IMR-90 (cell line): ENCODE measurements at regions not wholly inside any gene's neighbourhood (a gene's known extent, or its start where the extent isn't known, plus 50 kb on each side); places are given as distances from the start of the nearest gene placed in this dataset.

Experiments
- ATAC-seq: fragments of 200-7000 bp; cut with Tn5 transposase; 2 replicates; pipeline ENCODE4 v1.9.1; 2020; ENCODE audit warnings: low read depth, mild to moderate bottlenecking, moderate library complexity
- BruUV-seq: library from RNA; stranded (reverse); fragments of 400-500 nt; replicated peaks from 2 replicates; lab custom pipeline; 2021; lab: Mats Ljungman, UMichigan
- CTCF ChIA-PET: fragments of 300-600 bp; formaldehyde crosslinking; extraction: SDS; loops from one replicate; lab custom pipeline; 2021; ENCODE audit warnings: antibody characterized with exemption; lab: Yijun Ruan, JAX
- POLR2A ChIA-PET: fragments of 300-600 bp; sonication (Branson Sonifier 250); formaldehyde crosslinking; loops from one replicate; lab custom pipeline; 2022; ENCODE audit warnings: antibody characterized with exemption; ENCODE audit not compliant: unreplicated experiment; lab: Charles Lee
- DNase-seq: peaks from one replicate; pipeline ENCODE4 v3.0.0; 2013
- H2AFZ ChIP-seq: replicated peaks from 2 replicates; pipeline ENCODE3; 2013; ENCODE audit warnings: low read length, mild to moderate bottlenecking; ENCODE audit not compliant: poor library complexity
- H2AK5ac ChIP-seq: 2 replicates; pipeline ENCODE4 v1.6.1; 2013; ENCODE audit warnings: low read depth, low read length, inconsistent platforms
- H2AK9ac ChIP-seq: replicated peaks from 2 replicates; pipeline ENCODE3; 2013; ENCODE audit warnings: mild to moderate bottlenecking, low read depth, low read length, moderate library complexity; ENCODE audit not compliant: poor library complexity
- H2BK120ac ChIP-seq: 2 replicates; pipeline ENCODE4 v1.6.1; 2013; ENCODE audit warnings: low read depth, low read length, inconsistent platforms
- H2BK15ac ChIP-seq: 3 replicates; pipeline ENCODE4 v1.6.1; 2013; ENCODE audit warnings: low read depth, low read length, inconsistent platforms
- H2BK20ac ChIP-seq: 2 replicates; pipeline ENCODE4 v1.6.1; 2013; ENCODE audit warnings: low read depth, mild to moderate bottlenecking, inconsistent platforms, low read length, moderate library complexity
- H2BK5ac ChIP-seq: 2 replicates; pipeline ENCODE4 v1.6.1; 2013; ENCODE audit warnings: mild to moderate bottlenecking, low read depth, low read length, inconsistent platforms; ENCODE audit not compliant: poor library complexity, severe bottlenecking
- H3K14ac ChIP-seq: replicated peaks from 2 replicates; pipeline ENCODE4 v1.6.1; 2013; ENCODE audit warnings: low read depth, low read length, inconsistent platforms
- H3K18ac ChIP-seq: 2 replicates; pipeline ENCODE4 v1.6.1; 2013; ENCODE audit warnings: low read depth, low read length, control low read depth
- H3K23ac ChIP-seq: 2 replicates; pipeline ENCODE4 v1.6.1; 2013; ENCODE audit warnings: low read depth, low read length, inconsistent platforms
- H3K27ac ChIP-seq: 2 replicates; pipeline ENCODE4 v1.5.1; 2013; ENCODE audit warnings: mild to moderate bottlenecking, control low read depth, low read length; ENCODE audit not compliant: insufficient read depth
- H3K27me3 ChIP-seq: 2 replicates; pipeline ENCODE4 v1.6.1; 2013; ENCODE audit warnings: low read length; ENCODE audit not compliant: control insufficient read depth, insufficient read depth
- H3K36me3 ChIP-seq: 2 replicates; pipeline ENCODE4 v1.6.1; 2013; ENCODE audit warnings: low read length, mixed read lengths; ENCODE audit not compliant: control insufficient read depth, insufficient read depth
- H3K4ac ChIP-seq: 2 replicates; pipeline ENCODE4 v1.6.1; 2013; ENCODE audit warnings: low read depth, low read length, inconsistent platforms
- H3K4me1 ChIP-seq: 2 replicates; pipeline ENCODE4 v1.6.1; 2013; ENCODE audit warnings: low read length, mixed read lengths; ENCODE audit not compliant: control insufficient read depth, insufficient read depth
- H3K4me2 ChIP-seq: 2 replicates; pipeline ENCODE4 v1.6.1; 2013; ENCODE audit warnings: low read depth, mild to moderate bottlenecking, control low read depth, low read length, moderate library complexity
- H3K4me3 ChIP-seq: 2 replicates; pipeline ENCODE4 v1.5.1; 2013; ENCODE audit warnings: low read depth, mild to moderate bottlenecking, control low read depth, low read length, moderate library complexity; ENCODE audit not compliant: insufficient read depth
- H3K56ac ChIP-seq: 2 replicates; pipeline ENCODE4 v1.6.1; 2013; ENCODE audit warnings: low read length, inconsistent platforms; ENCODE audit not compliant: insufficient read depth; ENCODE audit errors: extremely low read depth
- H3K79me1 ChIP-seq, 2 experiments: 2 replicates each; pipeline ENCODE4 v1.6.1; 2013; ENCODE audit warnings: low read length in 2 of 2, inconsistent platforms in 1 of 2, low read depth in 1 of 2
- H3K9ac ChIP-seq: 2 replicates; pipeline ENCODE4 v1.6.1; 2013; ENCODE audit warnings: low read depth, low read length, control low read depth
- H3K9me1 ChIP-seq: 2 replicates; pipeline ENCODE4 v1.6.1; 2013; ENCODE audit warnings: low read length, inconsistent platforms; ENCODE audit not compliant: insufficient read depth
- H3K9me3 ChIP-seq: 2 replicates; pipeline ENCODE4 v1.6.1; 2013; ENCODE audit warnings: low read length; ENCODE audit not compliant: control insufficient read depth, insufficient read depth
- H4K20me1 ChIP-seq: 2 replicates; pipeline ENCODE4 v1.6.1; 2013; ENCODE audit warnings: low read length, inconsistent platforms; ENCODE audit not compliant: insufficient read depth
- H4K5ac ChIP-seq: 2 replicates; pipeline ENCODE4 v1.6.1; 2013; ENCODE audit warnings: mild to moderate bottlenecking, low read depth, low read length, control low read depth
- H4K8ac ChIP-seq, 2 experiments: 2 replicates each; pipeline ENCODE4 v1.6.1; 2013; ENCODE audit warnings: low read depth in 2 of 2, low read length in 2 of 2, control low read depth in 1 of 2, inconsistent platforms in 1 of 2
- H4K91ac ChIP-seq: 2 replicates; pipeline ENCODE4 v1.6.1; 2013; ENCODE audit warnings: low read depth, low read length, inconsistent platforms; ENCODE audit not compliant: insufficient read depth
- BHLHE40 ChIP-seq: fragments of 150-350 bp; IDR thresholded peaks from 2 replicates; pipeline ENCODE4 v1.6.1; 2016; ENCODE audit warnings: mild to moderate bottlenecking, low read depth, low read length
- ELK1 ChIP-seq: fragments of 150-350 bp; IDR thresholded peaks from 2 replicates; pipeline ENCODE4 v1.6.1; 2016; ENCODE audit warnings: low read depth, mild to moderate bottlenecking, low read length, moderate library complexity, borderline replicate concordance
- FOS ChIP-seq: fragments of 150-350 bp; IDR thresholded peaks from 2 replicates; pipeline ENCODE4 v1.6.1; 2016; ENCODE audit warnings: low read depth, low read length
- MAFK ChIP-seq: IDR thresholded peaks from 2 replicates; pipeline ENCODE4 v1.6.1; 2012; ENCODE audit warnings: low read depth, low read length, improper control_type of control experiment
- MAZ ChIP-seq: IDR thresholded peaks from 2 replicates; pipeline ENCODE4 v1.6.1; 2012; ENCODE audit warnings: low read depth, mild to moderate bottlenecking, low read length, improper control_type of control experiment, moderate library complexity, borderline replicate concordance
- MXI1 ChIP-seq: IDR thresholded peaks from 2 replicates; pipeline ENCODE4 v1.6.1; 2012; ENCODE audit warnings: low read depth, mild to moderate bottlenecking, low read length, moderate library complexity, borderline replicate concordance
- NFE2L2 ChIP-seq: fragments of 150-350 bp; IDR thresholded peaks from 2 replicates; pipeline ENCODE4 v1.6.1; 2016; ENCODE audit warnings: low read depth, mild to moderate bottlenecking, low read length
- POLR2A ChIP-seq: IDR thresholded peaks from 2 replicates; pipeline ENCODE4 v1.6.1; 2012; ENCODE audit warnings: mild to moderate bottlenecking, low read depth, low read length
- RAD21 ChIP-seq: IDR thresholded peaks from 2 replicates; pipeline ENCODE4 v1.6.1; 2012; ENCODE audit warnings: low read length, improper control_type of control experiment
- RCOR1 ChIP-seq: IDR thresholded peaks from 2 replicates; pipeline ENCODE4 v1.6.1; 2012; ENCODE audit warnings: mild to moderate bottlenecking, low read length, improper control_type of control experiment; ENCODE audit not compliant: insufficient replicate concordance
- RFX5 ChIP-seq: IDR thresholded peaks from 2 replicates; pipeline ENCODE4 v1.8.0; 2012; ENCODE audit warnings: low read depth, mild to moderate bottlenecking, low read length, moderate library complexity
- SMC3 ChIP-seq: fragments of 150-350 bp; IDR thresholded peaks from 2 replicates; pipeline ENCODE4 v1.6.1; 2016; ENCODE audit warnings: low read depth, mild to moderate bottlenecking, antibody characterized with exemption, low read length, moderate library complexity
- WGBS, 2 experiments: methylation state at CpG; one replicate each; pipeline versions ENCODE4 v1.1.5 to v1.1.7; 2013; ENCODE audit warnings: missing lambda C conversion rate in 2 of 2; ENCODE audit not compliant: insufficient read length in 1 of 2; ENCODE audit errors: extremely low coverage in 2 of 2; 5-methylcytosine and 5-hydroxymethylcytosine counted together
- dilution Hi-C: fragments of 300-500 bp; cut with HindIII; formaldehyde crosslinking; loops from one replicate; pipeline ENCODE4 v1.14.3; 2018; ENCODE audit warnings: low sequenced_read_pairs; ENCODE audit not compliant: unreplicated experiment
- in situ Hi-C: fragments of 300-500 bp; cut with MboI; formaldehyde crosslinking; loops from 3 replicates; pipeline ENCODE4 v1.14.3; 2019; ENCODE audit warnings: low sequenced_read_pairs, inconsistent platforms, mixed read lengths
- intact Hi-C: fragments of 100-400 bp; cut with micrococcal nuclease; formaldehyde crosslinking; loops from 2 replicates; pipeline ENCODE4 v1.10.0; 2022

GRCh38 chr17:12296209-12296625 is 275.5 kb downstream of the MAP2K4 start:
- H3K27me3 ChIP-seq = no peaks in the 10 kb centered on the region
- peak overlapping the region; percentile 17; the same call in 1 of the 2 replicates for H3K27ac ChIP-seq
- H2AFZ ChIP-seq = peak overlapping the region; percentile 65
- DNase-seq (peak; percentile 60), ATAC-seq (peak; percentile 75)
- no peak overlapping the region for H2BK15ac ChIP-seq
- H3K9me1 ChIP-seq = no peaks in the 10 kb centered on the region
- in situ Hi-C loops (no loop called here), intact Hi-C loops (no loop called here), dilution Hi-C loops (no loop called here)
- H3K9me3 ChIP-seq = no peaks in the 10 kb centered on the region
- H3K14ac ChIP-seq = no peak overlapping the region; the same call in 1 of the 2 replicates
- H4K8ac ChIP-seq = no peak overlapping the region; a peak in 1 of 4 replicates
- H3K56ac ChIP-seq = no peak overlapping the region
- peak overlapping the region; percentile 67; the same call in 1 of the 2 replicates for H4K5ac ChIP-seq
- ChIA-PET CTCF (no interaction called here), POLR2A (no interaction called here)
- H2AK9ac ChIP-seq = no peak overlapping the region
- H3K4me1 ChIP-seq = peaks cover 4% of the 10 kb centered on the region
- peak overlapping the region; percentile 61; the same call in 1 of the 2 replicates for H3K18ac ChIP-seq
- H3K4ac ChIP-seq = no peak overlapping the region; the same call in 1 of the 2 replicates
- no peak for TF ChIP-seq MAFK
- TF ChIP-seq RCOR1 = no peak
- no peak for TF ChIP-seq ELK1
- TF ChIP-seq SMC3 = no peak
- TF ChIP-seq BHLHE40 = no peak
- no peak for TF ChIP-seq RFX5
- no peak for TF ChIP-seq FOS
- TF ChIP-seq RAD21 = no peak
- no peak for TF ChIP-seq MAZ
- TF ChIP-seq MXI1 = no peak
- no peak for TF ChIP-seq NFE2L2
- TF ChIP-seq POLR2A = no peak
- H3K79me1 ChIP-seq = no peaks in the 10 kb centered on the region
- H3K36me3 ChIP-seq = no peaks in the 10 kb centered on the region
- no peaks in the 10 kb centered on the region for H4K20me1 ChIP-seq
- H2BK120ac ChIP-seq = no peak overlapping the region
- BruUV-seq = no TSS peak
- no peak overlapping the region for H3K4me3 ChIP-seq
- no peak overlapping the region for H2AK5ac ChIP-seq
- peak overlapping the region; percentile 5; the same call in 1 of the 2 replicates for H3K23ac ChIP-seq
- WGBS, 2 experiments = no CpG with 5 or more reads among the region's 5 CpGs
- H2BK5ac ChIP-seq = no peak overlapping the region
- H4K91ac ChIP-seq = no peak overlapping the region
- H2BK20ac ChIP-seq = peak overlapping the region; percentile 21; the same call in 1 of the 2 replicates
- H3K9ac ChIP-seq = no peak overlapping the region
- H3K4me2 ChIP-seq = peak overlapping the region; percentile 74
